Neural progenitor cell (in vitro differentiated cells): ENCODE measurements at regions not wholly inside any gene's neighbourhood (a gene's known extent, or its start where the extent isn't known, plus 50 kb on each side); places are given as distances from the start of the nearest gene placed in this dataset.

ENCODE experiments used
- CTCF ChIP-seq: fragments of 200-600 bp; sonication (generic); IDR thresholded peaks from 2 replicates; pipeline ENCODE4 v1.5.1; 2017; ENCODE audit warnings: antibody characterized with exemption, mild to moderate bottlenecking
- EZH2 ChIP-seq: fragments of 200-600 bp; sonication (generic); IDR thresholded peaks from 2 replicates; pipeline ENCODE4 v1.6.1; 2017; ENCODE audit warnings: antibody characterized with exemption, mild to moderate bottlenecking, moderate library complexity
- EZH2phosphoT487 ChIP-seq: fragments of 200-600 bp; sonication (generic); IDR thresholded peaks from 2 replicates; pipeline ENCODE4 v1.6.1; 2017; ENCODE audit warnings: antibody characterized with exemption

GRCh38 chr7:114759347-114760062 lies 162.4 kb upstream of the MDFIC start:
- TF ChIP-seq CTCF (no peak), EZH2 (no peak), EZH2phosphoT487 (no peak)
